ENCODE measurements at regions not wholly inside any gene's neighbourhood (a gene's known extent, or its start where the extent isn't known, plus 50 kb on each side); places are given as distances from the start of the nearest gene placed in this dataset.

DNA sequence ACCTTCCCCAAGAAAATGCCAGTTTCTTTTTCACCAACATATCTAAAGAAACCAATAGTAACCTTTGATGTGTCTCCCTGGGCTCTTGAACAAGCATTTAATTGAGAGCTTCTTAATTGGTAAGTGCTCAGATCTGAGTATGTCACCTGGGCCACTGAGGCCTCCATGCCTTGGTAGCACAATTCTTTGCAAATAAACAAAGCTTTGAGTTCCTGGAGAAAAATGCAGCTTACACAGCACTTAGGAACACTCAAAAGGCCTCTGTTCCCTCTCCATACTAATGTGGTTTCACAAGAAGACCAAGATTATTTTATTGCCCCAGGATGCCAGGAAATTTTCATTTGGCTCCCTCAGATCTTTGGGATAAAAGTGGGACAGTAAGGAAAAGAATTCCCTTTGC lies 217.6 kb upstream of the CEP162 start:
- H3K27ac ChIP-seq, result no peak overlapping the region
- H3K36me3 ChIP-seq, result no peaks in the 10 kb centered on the region
- H3K27me3 ChIP-seq, result no peaks in the 10 kb centered on the region
- no peaks in the 10 kb centered on the region for H3K9me3 ChIP-seq
- no peak overlapping the region for H3K4me3 ChIP-seq
- TF ChIP-seq EP300 (IDR thresholded peaks at IDR 0.05) (no peak), POLR2A (IDR thresholded peaks at IDR 0.05) (no peak)
- TF ChIP-seq, protein P1, sequence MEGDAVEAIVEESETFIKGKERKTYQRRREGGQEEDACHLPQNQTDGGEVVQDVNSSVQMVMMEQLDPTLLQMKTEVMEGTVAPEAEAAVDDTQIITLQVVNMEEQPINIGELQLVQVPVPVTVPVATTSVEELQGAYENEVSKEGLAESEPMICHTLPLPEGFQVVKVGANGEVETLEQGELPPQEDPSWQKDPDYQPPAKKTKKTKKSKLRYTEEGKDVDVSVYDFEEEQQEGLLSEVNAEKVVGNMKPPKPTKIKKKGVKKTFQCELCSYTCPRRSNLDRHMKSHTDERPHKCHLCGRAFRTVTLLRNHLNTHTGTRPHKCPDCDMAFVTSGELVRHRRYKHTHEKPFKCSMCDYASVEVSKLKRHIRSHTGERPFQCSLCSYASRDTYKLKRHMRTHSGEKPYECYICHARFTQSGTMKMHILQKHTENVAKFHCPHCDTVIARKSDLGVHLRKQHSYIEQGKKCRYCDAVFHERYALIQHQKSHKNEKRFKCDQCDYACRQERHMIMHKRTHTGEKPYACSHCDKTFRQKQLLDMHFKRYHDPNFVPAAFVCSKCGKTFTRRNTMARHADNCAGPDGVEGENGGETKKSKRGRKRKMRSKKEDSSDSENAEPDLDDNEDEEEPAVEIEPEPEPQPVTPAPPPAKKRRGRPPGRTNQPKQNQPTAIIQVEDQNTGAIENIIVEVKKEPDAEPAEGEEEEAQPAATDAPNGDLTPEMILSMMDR (IDR thresholded peaks at IDR 0.05), result no peak
- no peak for DNase-seq (ENCODE audit: low spot score in 2 of 2)
- no peaks in the 10 kb centered on the region for H3K4me1 ChIP-seq

DNA sequence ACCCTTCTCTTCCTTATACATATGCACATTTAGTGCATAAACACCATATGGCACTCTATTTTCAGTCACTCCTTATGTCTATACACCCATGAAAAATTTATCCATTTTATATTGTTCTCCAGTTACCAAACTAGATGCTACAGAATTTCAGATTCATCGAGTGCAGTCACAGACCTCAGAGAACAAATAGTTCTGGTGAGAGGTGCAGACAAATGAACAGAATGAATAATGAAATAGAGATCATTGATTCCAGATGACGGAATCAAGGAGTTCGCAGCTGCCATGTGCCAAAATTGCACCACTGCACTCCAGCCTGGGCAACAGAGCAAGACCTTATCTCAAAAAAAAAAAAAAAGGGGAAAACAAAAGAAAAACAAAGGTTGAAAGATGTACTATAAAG lies 214.8 kb upstream of the CEP162 start:
- H3K4me1 ChIP-seq, result no peaks in the 10 kb centered on the region
- 82 to 87% methylated on average over 3 of the region's 3 CpGs for WGBS, 2 donors
- H3K9me3 ChIP-seq, result no peaks in the 10 kb centered on the region
- TF ChIP-seq EP300 (IDR thresholded peaks at IDR 0.05) (no peak), POLR2A (IDR thresholded peaks at IDR 0.05) (no peak)
- TF ChIP-seq, protein P1 (IDR thresholded peaks at IDR 0.05), result no peak
- H3K36me3 ChIP-seq, result no peaks in the 10 kb centered on the region
- H3K4me3 ChIP-seq, result no peak overlapping the region
- H3K27me3 ChIP-seq, result no peaks in the 10 kb centered on the region
- DNase-seq (ENCODE audit: low spot score in 2 of 2), result no peak
- no peak overlapping the region for H3K27ac ChIP-seq

DNA sequence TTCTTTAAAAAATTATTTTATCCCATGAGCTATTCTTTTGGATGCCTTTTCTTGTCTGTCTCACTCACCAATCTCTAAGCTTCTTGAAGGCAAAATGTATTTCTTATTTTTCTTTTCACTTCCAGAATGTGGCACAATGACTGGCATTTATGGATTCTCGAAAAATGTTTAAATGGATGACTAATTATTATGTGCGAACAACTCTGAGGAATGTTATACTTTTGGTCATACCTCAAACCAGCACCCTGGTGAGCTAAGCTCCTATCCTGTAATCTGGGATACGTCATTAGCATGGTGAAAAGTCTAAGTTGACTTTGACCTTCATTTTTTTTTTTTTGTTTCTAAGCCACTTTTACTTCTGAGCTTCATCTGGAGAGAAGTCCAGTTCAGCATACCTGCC lies 214.0 kb upstream of the CEP162 start:
- Histone ChIP-seq H3K27me3 (no peaks in the 10 kb centered on the region), H3K36me3 (no peaks in the 10 kb centered on the region), H3K4me3 (no peak overlapping the region), H3K4me1 (no peaks in the 10 kb centered on the region), H3K9me3 (no peaks in the 10 kb centered on the region), H3K27ac (no peak overlapping the region)
- TF ChIP-seq POLR2A (IDR thresholded peaks at IDR 0.05), result no peak
- TF ChIP-seq, protein P1 (IDR thresholded peaks at IDR 0.05), result no peak
- no peak for TF ChIP-seq EP300 (IDR thresholded peaks at IDR 0.05)
- 89 to 94% methylated on average over 3 of the region's 3 CpGs for WGBS, 2 donors
- DNase-seq (ENCODE audit: low spot score in 2 of 2), result no peak

DNA sequence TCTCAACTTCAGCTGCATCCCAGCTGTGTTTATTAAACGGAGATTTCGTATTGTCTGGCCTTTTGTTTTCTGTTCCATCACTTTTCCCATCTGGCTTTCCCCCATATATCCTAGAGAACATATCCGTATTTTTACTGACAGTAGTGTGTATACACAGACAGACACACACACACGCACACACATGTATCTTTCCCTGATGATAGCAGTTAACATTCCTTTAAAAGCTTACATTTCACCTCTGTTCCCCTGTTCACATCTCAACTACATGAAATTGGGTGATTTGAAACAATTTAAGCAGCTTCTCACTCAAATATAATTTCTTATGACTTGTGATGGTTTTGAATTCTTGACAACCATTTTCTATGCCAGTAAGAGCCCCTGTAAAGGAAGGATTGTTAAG lies 207.1 kb upstream of the CEP162 start:
- TF ChIP-seq, protein P1 (IDR thresholded peaks at IDR 0.05), result no peak
- no peak for TF ChIP-seq EP300 (IDR thresholded peaks at IDR 0.05)
- TF ChIP-seq POLR2A (IDR thresholded peaks at IDR 0.05), result no peak
- H3K4me3 ChIP-seq, result no peak overlapping the region
- no peaks in the 10 kb centered on the region for H3K36me3 ChIP-seq
- no peaks in the 10 kb centered on the region for H3K4me1 ChIP-seq
- WGBS, 2 donors, result 79 to 80% methylated on average over 4 of the region's 4 CpGs
- H3K9me3 ChIP-seq, result no peaks in the 10 kb centered on the region
- H3K27ac ChIP-seq, result no peak overlapping the region
- no peak for DNase-seq (ENCODE audit: low spot score in 2 of 2)
- H3K27me3 ChIP-seq, result no peaks in the 10 kb centered on the region

DNA sequence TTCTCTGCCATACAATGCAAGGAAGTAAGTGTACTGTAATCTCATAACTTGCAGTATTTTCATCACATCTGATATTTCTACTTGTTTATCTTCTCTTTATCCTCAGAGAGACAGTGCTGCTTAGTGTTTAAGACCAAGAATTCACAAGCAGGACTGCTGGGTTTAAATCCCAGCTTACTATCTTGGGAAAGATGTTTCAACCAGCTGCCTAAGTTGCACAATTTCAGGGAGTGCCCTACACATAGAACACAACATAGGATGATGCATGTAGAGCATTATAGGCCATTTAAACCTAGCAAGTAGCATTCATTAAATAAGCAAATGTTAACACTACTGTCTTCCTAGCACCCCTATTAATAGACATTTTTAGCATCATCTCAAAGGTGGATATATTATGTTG lies 205.2 kb upstream of the CEP162 start:
- Histone ChIP-seq H3K36me3 (no peaks in the 10 kb centered on the region), H3K27me3 (no peaks in the 10 kb centered on the region), H3K9me3 (no peaks in the 10 kb centered on the region), H3K4me3 (no peak overlapping the region), H3K27ac (no peak overlapping the region), H3K4me1 (no peaks in the 10 kb centered on the region)
- TF ChIP-seq POLR2A (IDR thresholded peaks at IDR 0.05) (no peak), EP300 (IDR thresholded peaks at IDR 0.05) (no peak)
- TF ChIP-seq, protein P1 (IDR thresholded peaks at IDR 0.05), result no peak
- no peak for DNase-seq (ENCODE audit: low spot score in 2 of 2)

All from tibial nerve (tissue), 4 donors.